ENCODE measurements at regions not wholly inside any gene's neighbourhood (a gene's known extent, or its start where the extent isn't known, plus 50 kb on each side); places are given as distances from the start of the nearest gene placed in this dataset.

DNA sequence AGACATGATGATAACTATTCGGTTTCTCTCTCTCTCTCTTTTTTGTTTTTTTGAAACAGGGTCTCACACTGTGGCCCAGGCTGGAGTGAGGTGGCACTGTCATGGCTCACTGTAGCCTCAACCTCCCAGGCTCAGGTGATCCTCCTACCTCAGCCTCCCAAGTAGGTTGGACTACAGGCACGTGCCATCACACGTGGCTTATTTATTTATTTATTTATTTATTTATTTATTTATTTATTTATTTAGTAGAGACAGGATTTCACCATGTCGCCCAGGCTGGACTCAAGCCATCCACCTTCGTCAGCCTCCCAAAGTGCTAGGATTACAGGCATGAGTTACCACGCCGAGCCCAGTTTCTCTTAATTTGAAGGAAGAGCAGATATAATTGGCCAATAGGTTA is 427.9 kb upstream of the JAG1 start:
- no peak for TF ChIP-seq CTCF (IDR thresholded peaks at IDR 0.05; ENCODE audit: borderline replicate concordance, control extremely low read depth, extremely low read depth, insufficient read depth, missing control alignments)
- no peak for DNase-seq (ENCODE audit: low spot score)
- in situ Hi-C loops (cut with MboI; ENCODE audit: low sequenced_read_pairs, unreplicated experiment) = no loop called here

GRCh38 chr20:11103866-11104265 is 430.1 kb upstream of the JAG1 start:
- in situ Hi-C loops (cut with MboI; ENCODE audit: low sequenced_read_pairs, unreplicated experiment) = no loop called here
- no peak for TF ChIP-seq CTCF (IDR thresholded peaks at IDR 0.05; ENCODE audit: borderline replicate concordance, control extremely low read depth, extremely low read depth, insufficient read depth, missing control alignments)
- no peak for DNase-seq (ENCODE audit: low spot score)

GRCh38 chr20:11108102-11108810 is 434.5 kb upstream of the JAG1 start:
- TF ChIP-seq CTCF (IDR thresholded peaks at IDR 0.05; ENCODE audit: borderline replicate concordance, control extremely low read depth, extremely low read depth, insufficient read depth, missing control alignments) = no peak
- no peak for DNase-seq (ENCODE audit: low spot score)
- in situ Hi-C loops (cut with MboI; ENCODE audit: low sequenced_read_pairs, unreplicated experiment) = no loop called here

- in situ Hi-C loops (cut with MboI; ENCODE audit: low sequenced_read_pairs, unreplicated experiment) = no loop called here
- DNase-seq (ENCODE audit: low spot score) = no peak
- no peak for TF ChIP-seq CTCF (IDR thresholded peaks at IDR 0.05; ENCODE audit: borderline replicate concordance, control extremely low read depth, extremely low read depth, insufficient read depth, missing control alignments)
Measured at GRCh38 chr20:11110535-11110934, 436.7 kb upstream of the JAG1 start.

DNA sequence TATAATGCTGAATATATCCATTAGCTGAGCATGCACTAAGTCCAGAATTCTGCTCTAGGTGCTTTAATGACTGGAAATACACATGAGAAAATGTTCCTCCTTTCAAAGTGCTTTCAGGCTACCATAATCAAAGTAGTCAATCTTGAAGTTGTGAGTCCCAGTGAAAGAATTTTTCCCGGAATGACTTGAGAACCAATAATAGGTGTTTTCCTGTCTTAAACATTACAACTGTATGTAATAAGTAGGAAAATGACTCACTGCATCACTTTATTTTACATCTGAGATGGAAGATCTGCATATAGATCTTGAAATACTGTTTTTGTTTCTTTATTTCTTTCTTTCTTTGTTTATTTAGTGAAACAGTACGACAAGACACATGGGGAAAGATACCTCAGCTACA is 437.4 kb upstream of the JAG1 start:
- TF ChIP-seq CTCF (IDR thresholded peaks at IDR 0.05; ENCODE audit: borderline replicate concordance, control extremely low read depth, extremely low read depth, insufficient read depth, missing control alignments) = no peak
- in situ Hi-C loops (cut with MboI; ENCODE audit: low sequenced_read_pairs, unreplicated experiment) = no loop called here
- no peak for DNase-seq (ENCODE audit: low spot score)

DNA sequence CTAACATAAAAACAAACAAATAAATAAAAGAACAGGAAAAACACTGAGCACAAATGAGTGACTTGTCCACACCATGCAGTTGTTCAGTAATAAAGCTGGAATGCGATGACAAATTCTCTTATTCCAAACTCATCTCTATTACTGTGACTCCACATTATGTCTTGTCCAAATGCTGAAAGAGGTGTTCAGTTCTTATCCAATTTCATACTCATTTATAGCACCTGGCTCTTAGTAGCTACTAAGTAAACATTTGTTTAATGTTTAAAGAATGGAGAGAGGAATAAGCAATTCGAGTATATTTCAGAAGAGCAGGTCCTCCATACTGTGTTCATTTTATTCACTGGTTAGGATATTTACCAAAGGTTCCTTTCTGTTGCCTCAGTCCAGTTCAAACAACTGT is 439.0 kb upstream of the JAG1 start:
- in situ Hi-C loops (cut with MboI; ENCODE audit: low sequenced_read_pairs, unreplicated experiment) = no loop called here
- DNase-seq (ENCODE audit: low spot score) = no peak

More for the DNA sequence above, 439.0 kb upstream of the JAG1 start:
- TF ChIP-seq CTCF (IDR thresholded peaks at IDR 0.05; ENCODE audit: borderline replicate concordance, control extremely low read depth, extremely low read depth, insufficient read depth, missing control alignments) = no peak

Data from GM13976 (cell line).